GM18511 (cell line): ENCODE measurements at regions not wholly inside any gene's neighbourhood (a gene's known extent, or its start where the extent isn't known, plus 50 kb on each side); places are given as distances from the start of the nearest gene placed in this dataset.

Source experiments
- ATAC-seq: cut with Tn5 transposase; IDR thresholded peaks from one replicate; pipeline ENCODE4 v1.9.1; 2021; ENCODE audit warnings: mild to moderate bottlenecking, moderate library complexity; ENCODE audit not compliant: unreplicated experiment

DNA sequence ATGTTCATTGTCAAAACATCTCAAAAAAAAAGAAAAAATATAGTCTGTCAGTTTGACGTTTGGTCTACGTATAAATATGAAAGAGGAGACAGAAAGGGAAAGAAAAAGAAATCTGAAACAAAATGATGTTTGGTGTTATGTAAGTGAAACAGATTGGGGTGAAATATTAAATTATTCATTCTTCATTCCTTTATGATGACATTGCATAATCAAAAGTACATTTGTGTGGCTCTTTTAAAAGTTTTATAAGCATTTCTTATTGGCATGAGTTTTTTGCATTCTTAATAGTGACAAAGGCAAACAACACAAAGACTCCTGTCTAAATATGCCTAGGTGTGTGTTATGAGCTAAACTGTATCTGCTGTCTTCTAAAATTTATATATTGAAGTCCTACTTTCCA, 232.6 kb downstream of the EFNB2 start:
- no peak for ATAC-seq

DNA sequence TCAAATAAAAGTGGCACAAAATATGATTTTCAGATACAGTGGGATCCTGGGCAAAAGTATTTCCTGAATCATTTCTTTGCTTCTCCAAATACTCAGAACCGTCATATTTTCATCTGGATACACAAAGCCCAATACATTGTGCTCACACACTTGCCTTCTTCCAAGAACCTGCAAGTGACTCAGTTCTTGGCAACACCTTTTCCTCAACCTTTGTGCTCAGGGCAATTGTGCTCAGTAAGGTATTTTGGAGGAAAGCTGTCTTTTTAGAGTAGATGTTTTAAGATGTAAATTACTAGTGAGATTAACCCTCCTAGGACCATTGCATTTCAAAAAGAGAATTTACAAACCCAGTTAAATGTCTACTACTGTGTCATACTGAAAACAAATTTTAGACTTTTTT, 233.5 kb downstream of the EFNB2 start:
- no peak for ATAC-seq

DNA sequence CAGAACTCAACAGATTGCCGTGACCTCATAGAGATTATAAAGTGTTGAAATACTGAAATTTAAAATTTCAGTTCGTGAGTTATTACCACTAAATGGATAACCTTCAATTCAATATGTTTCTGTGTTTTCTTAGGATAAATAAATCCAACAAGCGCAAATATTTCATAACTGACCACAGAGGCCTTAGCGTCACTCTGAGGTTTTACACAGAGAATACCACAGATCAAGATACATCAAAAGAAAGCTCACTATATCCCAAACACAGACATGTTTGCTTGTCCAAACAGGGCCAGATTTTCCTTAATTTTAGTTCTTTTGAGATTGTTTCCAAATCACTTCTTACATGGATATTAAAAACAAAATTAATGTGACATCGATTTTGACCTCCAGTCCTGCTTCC, 235.8 kb downstream of the EFNB2 start:
- ATAC-seq: no peak

DNA sequence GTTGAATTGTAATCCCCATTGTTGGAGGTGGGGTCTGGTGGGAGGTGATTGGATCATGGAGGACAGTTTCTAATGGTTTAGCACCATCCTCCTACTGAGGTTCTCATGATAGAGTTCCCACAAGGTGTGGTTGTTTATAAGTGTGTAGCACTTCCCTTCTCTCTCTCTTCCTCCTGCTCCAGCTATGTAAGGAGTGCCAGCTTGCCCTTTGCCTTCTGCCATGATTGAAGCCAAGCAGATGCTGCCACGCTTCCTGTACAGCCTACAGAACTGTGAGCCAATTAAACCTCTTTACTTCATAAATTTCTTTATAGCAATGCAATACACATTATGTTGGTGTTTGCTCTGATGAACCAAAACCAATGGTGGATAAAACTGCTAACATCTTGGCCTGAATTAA, 238.2 kb downstream of the EFNB2 start:
- no peak for ATAC-seq

DNA sequence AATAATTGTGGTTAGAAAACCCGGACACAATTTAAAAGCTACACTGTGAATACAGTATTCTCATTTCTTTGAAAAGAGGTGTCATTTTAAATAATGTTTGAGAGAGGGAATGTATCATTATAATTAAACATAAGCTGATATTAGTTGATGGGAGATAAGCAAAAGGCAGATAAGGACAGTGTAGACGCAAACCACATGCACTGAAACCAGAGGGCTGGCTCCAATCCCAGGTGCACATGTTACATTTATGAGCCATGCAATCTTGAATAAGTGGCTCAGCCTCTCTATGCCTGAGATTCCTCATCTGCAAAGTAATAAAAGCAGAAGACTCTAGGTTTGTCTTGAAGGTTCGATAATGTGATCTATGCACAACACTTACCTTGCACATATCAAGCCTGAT, 238.7 kb downstream of the EFNB2 start:
- ATAC-seq: no peak

DNA sequence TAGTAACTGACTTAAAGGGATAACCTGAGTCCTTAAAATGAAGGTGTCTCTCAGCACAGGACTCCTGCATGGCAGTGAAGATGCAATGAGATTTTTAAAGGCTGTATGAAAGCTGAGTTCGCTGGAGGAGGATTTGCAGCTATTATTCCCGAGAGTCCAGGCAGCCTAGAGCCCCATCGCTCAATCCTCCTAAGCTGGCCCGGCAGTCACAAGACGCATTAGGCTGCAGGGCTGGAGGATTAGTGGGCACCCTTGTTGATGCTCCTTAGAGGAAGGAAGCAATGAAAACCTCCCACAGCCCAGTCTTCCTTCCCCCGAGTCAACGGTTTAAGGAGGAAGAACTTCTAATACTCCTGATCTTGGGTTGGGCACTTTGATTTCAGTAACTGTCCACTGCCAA, 239.5 kb downstream of the EFNB2 start:
- no peak for ATAC-seq

DNA sequence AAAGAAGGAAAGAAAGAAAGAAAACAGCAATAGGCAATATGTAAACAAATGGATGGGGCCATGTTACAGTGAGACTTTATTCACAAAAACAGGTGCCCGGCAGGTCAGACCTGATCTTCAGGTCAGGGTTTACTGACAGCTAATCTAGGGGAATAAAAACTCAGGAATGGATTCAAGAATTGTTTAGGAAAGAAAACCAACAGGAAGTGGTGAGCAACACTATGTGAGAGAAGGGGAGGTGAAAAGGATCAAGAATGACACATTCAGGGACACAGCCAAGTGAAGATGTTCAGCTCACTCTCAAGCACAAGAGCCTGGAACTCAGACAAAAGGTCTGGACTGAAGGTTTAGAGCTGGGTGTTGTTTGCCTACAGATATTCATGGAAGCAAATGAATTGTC, 244.5 kb downstream of the EFNB2 start:
- ATAC-seq: no peak

DNA sequence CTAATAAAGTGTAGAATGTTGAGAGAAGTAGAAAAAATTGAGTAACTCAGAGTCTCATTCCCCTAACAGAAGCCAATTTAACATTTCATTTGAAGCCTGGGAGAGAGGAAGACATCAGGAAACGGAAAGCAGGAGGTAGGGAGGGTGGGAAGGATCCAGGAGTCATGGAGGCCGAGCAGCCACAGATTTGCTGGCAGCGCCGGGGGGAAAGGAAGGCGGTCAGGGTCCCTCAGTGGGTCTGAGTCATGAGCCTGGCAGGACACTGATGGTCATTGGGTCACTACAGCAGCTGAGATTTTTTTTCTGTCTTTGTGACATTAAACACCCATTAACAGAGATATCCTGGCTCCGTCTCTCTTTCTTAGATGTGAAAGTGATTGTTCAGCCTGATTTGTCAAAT, 248.1 kb downstream of the EFNB2 start:
- no peak for ATAC-seq

DNA sequence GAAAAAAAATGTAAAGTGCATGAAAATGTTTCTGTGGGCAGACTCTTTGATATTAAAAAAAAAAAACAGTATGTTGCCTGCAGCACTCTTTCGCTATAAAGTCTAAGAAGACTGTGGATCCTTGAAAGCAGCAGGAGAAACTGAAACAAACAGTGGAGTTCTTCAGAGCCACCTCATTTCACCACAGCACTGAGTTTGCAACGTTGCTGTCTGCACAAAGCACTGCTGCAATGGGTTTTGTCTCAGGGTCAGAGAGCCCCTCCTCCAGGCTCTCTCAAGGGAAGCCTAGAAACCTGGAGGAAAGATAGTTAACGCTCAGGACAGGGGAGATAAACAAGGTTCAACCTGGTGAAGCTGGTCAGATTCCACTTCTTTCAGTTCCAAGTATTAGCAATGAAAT, 248.7 kb downstream of the EFNB2 start:
- no peak for ATAC-seq

DNA sequence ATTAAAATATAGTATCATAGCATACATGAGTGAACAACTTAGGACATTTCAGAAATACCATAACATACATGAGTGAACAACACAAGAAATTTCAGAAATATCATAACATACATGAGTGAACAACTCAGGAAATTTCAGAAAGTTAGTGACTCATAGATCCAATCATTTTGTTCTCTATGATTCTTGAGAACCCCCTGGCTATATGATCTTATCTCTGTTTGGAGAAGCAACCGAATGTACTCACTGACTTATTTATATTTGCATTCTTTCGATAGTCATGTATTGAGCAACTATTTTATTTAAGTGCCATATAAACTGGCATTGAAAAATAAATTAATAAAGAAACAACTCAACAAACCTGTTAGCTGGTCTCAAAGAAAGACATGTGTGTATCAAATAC, 251.1 kb downstream of the EFNB2 start:
- no peak for ATAC-seq

DNA sequence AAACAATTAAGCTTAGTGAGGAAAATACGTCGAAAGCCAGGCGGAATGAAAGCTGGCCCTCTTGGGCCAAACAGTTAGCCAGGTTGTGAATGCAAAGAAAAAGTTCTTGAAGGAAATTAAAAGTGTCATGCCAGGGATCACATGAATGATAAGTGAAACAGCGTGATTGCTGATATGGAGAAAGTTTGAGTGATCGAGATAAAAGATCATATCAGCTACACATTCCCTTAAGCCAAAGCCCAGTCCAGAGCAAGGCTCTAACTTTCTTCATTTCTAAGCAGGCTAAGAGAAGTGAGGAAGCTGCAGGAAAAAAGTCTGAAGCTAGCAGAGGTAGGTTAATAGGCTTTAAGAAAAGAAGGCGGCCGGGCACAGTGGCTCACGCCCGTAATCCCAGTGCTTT, 254.0 kb downstream of the EFNB2 start:
- ATAC-seq: no peak

DNA sequence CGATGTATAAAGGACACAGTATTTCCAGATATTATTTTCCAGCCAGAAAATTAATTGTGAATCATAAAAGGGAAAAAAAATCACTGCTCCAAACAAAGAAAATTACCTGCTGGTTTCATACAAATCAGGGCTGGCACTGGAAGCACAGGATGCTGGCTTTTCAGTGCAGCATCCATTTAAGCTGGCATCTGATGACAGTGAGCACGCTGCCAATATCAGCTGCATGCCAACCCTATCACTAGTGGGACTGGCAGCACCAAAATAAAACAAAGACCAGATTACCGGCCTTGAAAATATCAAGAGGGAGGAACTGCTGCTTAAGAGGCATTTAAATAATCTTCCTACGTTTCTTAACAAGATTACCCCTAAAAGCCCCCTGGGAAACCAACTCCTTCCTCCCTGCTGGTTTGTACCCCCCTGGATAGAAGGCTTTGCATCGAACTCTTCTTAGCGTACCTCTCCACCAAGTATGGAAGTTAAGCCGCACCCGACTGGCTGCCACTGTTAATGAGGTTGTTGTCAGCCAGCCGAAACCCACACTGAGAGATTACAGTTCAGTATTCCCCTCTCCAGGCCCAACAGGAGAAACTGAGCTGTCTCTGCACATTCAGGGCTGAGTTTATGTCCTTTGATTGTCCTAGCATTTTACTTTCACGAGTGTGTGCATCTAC, 257.8 kb downstream of the EFNB2 start:
- no peak for ATAC-seq

DNA sequence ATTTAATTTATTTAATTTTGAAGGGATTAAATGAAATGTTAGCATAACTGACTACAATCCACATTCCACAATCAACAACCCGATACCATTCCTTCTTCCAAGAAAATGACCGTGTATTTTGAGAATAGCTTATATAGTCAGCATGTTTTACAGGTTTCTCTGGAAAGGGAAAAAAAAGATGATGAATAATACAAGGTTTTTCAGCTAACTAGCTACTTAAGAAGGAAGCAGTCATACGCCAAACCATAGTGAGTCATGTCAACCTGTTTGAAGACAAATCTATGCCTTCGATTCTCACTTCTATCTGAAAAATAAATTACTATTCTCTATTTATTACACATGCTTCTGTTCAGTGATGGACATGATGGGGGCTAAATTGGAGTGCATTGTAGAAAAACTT, 258.6 kb downstream of the EFNB2 start:
- no peak for ATAC-seq

DNA sequence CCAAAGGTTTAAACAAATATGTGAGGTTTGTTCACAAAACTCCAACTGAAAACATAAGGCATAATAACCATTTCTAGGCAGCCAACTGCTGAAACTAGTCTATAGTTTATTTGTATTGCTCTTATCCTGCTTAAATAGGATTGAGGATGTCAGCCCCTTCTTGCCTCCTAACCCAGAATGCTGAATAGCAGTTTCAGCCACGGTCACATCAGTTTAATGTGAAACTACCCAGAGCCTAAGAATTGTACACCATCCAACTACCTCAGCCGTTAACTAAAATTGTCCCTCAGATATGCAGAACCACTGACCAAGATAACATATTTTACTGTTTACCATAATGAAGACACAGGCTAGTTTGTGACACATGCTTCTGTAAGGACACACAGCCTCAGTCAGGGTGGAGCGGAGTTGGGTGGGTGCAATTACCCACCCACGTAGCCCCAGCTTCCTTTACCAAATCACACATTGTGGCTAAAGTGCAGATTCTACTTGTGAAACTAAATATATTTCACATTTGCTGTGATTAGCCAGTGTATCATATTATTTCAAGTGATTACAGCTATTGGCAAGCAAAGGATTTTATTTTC, 259.9 kb downstream of the EFNB2 start:
- ATAC-seq: no peak

DNA sequence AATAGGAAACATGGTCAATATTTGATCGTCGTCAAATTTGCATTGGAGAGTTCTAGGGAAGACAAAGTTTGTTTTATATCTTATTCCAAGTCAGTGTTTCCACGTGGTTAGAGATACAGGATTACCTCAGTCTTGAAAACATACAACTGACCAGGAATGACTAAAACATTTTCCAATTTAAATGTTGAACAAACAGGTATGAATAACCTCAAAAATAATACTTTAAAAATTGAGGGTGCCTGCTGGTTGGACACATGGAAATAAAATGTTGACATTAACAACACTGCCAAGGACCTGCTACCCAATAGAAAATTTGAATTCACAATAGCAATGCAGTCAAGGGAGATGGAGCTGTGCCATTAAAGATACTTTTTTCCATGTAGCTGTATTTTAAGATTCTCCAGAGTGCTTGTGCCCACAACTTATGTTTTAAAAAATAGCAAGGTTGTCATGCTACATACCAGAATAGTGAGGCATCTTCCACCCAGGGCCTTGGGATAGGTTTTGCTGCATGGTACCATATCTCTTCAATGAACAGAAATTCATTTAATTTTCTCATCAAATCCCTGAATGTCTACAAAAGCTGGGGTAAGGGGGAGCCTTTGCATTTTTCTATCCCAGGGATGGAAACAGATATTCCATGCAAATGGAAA, 260.8 kb downstream of the EFNB2 start:
- ATAC-seq: no peak

DNA sequence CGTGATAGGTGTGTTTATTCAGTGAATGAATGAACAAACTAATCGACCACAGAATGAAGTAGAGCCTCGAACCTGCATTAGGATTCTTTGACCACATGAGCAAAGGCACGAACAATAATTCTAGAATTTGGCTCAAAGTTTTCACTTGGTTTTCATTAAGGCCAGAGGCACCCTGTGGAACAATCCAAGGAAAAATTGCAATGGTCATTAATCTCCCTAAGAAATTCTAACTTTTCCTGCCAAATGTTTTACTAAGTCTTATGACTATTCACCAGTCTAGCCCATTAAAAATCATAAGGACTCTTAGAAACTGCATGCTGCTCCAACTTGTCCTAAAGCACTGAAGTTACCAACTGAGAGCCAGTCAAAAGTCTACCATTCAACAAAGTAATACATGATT, 271.7 kb downstream of the EFNB2 start:
- no peak for ATAC-seq

DNA sequence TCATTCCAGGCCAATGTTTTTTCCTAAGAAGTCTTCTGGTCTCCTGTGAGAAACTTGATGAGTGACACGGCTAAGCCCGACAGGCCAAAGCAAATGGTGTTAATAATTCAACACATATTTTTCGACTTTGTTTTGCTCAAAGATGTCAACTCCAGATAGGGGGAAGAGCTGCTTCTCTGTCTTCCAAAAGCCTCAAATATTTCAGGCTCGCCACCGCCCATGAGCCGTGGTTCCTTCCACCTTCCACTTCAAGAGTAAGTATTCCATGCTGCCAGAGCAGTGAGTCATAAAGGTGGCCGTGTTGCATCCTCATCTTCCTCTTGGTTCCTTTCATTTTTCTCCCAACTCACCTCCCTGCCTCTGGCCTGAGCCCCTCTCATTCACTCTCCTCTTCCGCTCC, 272.6 kb downstream of the EFNB2 start:
- ATAC-seq: no peak

DNA sequence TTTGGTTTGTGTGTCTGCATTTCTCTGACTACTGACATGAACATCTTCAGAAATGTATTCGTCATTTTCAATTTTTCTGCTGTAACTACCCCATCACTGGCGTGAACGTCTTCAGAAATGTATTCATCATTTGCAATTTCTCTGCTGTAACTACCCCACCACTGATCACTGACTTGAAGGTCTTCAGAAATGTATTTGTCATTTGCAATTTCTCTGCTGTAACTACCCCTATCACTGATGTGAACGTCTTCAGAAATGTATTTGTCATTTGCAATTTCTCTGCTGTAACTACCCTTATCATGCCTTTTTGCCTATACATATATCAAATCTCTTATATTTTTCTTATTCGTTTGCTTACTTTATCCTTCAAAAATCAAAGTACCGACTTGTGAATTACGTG, 274.0 kb downstream of the EFNB2 start:
- no peak for ATAC-seq

DNA sequence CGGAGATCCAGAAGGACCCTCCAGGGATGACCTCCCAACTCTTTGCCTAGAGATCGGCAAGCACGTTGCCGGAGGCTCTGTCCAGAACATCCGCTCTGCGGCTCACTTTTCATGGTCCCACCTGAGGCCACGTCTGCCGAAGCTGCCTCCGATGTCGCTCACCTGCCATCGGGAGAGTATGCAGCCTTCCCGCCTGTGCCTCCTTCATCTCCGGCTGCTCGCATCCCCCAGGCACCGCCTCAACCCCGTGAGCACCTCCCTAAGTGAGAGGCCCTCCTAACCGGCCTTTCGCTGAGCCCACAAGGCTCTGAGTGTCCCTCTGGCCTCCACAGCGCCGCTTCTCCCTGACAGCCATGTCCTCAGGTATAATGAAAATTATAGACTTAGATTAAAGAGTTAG, 275.1 kb downstream of the EFNB2 start:
- ATAC-seq: no peak

DNA sequence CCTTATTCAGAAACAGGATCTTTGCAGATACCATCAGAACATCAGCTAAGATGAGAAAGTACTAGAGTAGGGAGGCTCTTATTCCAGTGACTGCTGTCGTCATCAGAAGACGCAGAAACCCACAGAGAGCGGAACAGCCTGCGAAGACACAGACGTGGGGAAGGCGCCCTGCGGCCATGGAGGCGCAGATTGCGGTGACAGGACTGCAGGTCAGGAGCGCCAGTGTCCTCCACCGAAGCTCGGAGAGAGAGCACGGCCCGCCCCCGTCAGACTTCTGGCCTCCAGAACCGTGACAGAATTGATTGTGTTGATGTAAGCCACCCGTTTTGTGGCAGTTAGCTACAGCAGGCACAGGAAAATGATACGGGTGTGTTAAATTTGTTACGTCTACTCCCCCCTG, 275.5 kb downstream of the EFNB2 start:
- ATAC-seq: no peak

DNA sequence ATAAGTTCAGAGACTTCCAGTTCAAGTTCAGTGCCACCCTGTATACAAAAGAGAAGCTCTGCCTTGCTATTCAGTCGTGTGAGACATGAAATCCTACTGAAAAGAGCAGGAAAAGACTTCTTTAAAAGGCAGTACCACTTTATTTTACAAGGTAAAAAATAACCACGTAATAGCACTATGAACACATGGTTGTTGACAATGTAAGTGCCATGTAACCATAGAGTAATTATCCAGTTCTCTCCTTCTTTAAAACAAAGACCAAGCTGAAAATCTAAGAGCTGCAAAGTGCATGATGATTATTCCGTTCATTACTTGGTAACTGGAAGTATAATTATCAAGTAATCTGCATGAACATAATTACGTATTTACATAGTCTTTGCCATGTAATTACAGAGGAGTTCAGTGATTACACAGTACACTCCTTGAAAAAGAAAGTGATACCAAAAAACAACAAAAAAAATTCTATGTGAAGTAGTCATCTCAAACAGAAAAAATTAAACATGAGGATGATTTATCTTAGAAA, 288.7 kb downstream of the EFNB2 start:
- ATAC-seq: no peak

DNA sequence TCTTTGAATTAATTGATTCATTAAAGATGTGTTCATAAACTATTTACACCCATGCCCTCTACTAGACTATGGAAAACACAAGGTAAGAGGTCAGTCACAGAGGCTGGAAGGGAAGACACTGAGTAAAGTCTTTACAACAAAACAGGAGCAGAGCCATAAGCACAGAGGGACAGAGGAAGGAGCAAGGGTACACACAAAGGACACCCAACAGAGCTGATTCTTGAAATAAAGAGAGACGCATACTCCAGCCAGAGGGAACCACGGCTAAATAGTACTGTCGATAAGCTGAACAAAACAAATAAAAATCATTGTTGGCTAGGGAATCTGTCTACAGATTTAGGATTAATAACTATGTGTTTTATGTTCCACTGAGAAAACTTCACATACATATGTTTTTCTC, 289.2 kb downstream of the EFNB2 start:
- no peak for ATAC-seq
